Common myeloid progenitor, CD34-positive (primary cell): ENCODE measurements at regions not wholly inside any gene's neighbourhood (a gene's known extent, or its start where the extent isn't known, plus 50 kb on each side); places are given as distances from the start of the nearest gene placed in this dataset.

Experiments used
- CTCF ChIA-PET: fragments of 350-600 bp; sonication (Branson Sonifier 250); formaldehyde crosslinking; loops from one replicate; lab custom pipeline; 2021; ENCODE audit warnings: antibody characterized with exemption; lab: Charles Lee
- POLR2A ChIA-PET: fragments of 350-600 bp; sonication (Branson Sonifier 250); formaldehyde crosslinking; loops from one replicate; lab custom pipeline; 2021; ENCODE audit warnings: antibody characterized with exemption; lab: Charles Lee
- DNase-seq, 3 donors: peaks; one replicate each; pipeline versions ENCODE4 v3.0.0 to v3.0.0-alpha.2; 2013
- H3K27ac ChIP-seq, 2 experiments: 1 replicate in 1 of 2; 2 replicates in 1 of 2; pipeline ENCODE4 v1.7.0; 2013; ENCODE audit warnings: inconsistent platforms in 2 of 2, low read length in 2 of 2, mild to moderate bottlenecking in 2 of 2, low read depth in 1 of 2, moderate library complexity in 1 of 2; ENCODE audit not compliant: severe bottlenecking in 2 of 2, insufficient read depth in 1 of 2, poor library complexity in 1 of 2
- H3K27me3 ChIP-seq, 5 experiments: replicated peaks in 2 of 5; 1 replicate in 3 of 5; 2 replicates in 2 of 5; pipeline versions ENCODE4 v1.6.1 to v1.7.0; 2013; ENCODE audit warnings: low read length in 4 of 5, mild to moderate bottlenecking in 2 of 5, moderate library complexity in 2 of 5, inconsistent platforms in 1 of 5; ENCODE audit not compliant: insufficient read depth in 5 of 5, control insufficient read depth in 4 of 5
- H3K36me3 ChIP-seq, 4 experiments: 1 replicate in 2 of 4; 2 replicates in 2 of 4; pipeline versions ENCODE4 v1.6.1 to v1.7.0; 2013; ENCODE audit warnings: low read length in 3 of 4, control low read depth in 1 of 4, mild to moderate bottlenecking in 1 of 4; ENCODE audit not compliant: control insufficient read depth in 4 of 4, insufficient read depth in 4 of 4
- H3K4me1 ChIP-seq, 4 experiments: 1 replicate in 3 of 4; 2 replicates in 1 of 4; pipeline versions ENCODE4 v1.6.1 to v1.7.1; 2013; ENCODE audit warnings: low read length in 3 of 4, mild to moderate bottlenecking in 3 of 4, control low read depth in 1 of 4, inconsistent platforms in 1 of 4, moderate library complexity in 1 of 4; ENCODE audit not compliant: control insufficient read depth in 4 of 4, insufficient read depth in 4 of 4; ENCODE audit errors: control extremely low read depth in 1 of 4
- H3K4me3 ChIP-seq, 7 experiments: 1 replicate in 4 of 7; 2 replicates in 3 of 7; pipeline versions ENCODE4 v1.5.1 to v1.7.0; 2013; ENCODE audit warnings: mild to moderate bottlenecking in 7 of 7, low read length in 6 of 7, moderate library complexity in 6 of 7, inconsistent platforms in 2 of 7, low read depth in 2 of 7, control low read depth in 1 of 7; ENCODE audit not compliant: insufficient read depth in 4 of 7, control insufficient read depth in 1 of 7; ENCODE audit errors: extremely low read depth in 1 of 7
- H3K9me3 ChIP-seq, 5 experiments: 1 replicate in 4 of 5; 2 replicates in 1 of 5; pipeline versions ENCODE4 v1.6.1 to v1.7.1; 2013; ENCODE audit warnings: low read length in 4 of 5, mild to moderate bottlenecking in 2 of 5, inconsistent platforms in 1 of 5, low read depth in 1 of 5, moderate library complexity in 1 of 5; ENCODE audit not compliant: control insufficient read depth in 4 of 5, insufficient read depth in 2 of 5; ENCODE audit errors: control extremely low read depth in 1 of 5
- WGBS: methylation state at CpG from one replicate; pipeline ENCODE4 v1.1.5; 2013; ENCODE audit not compliant: insufficient coverage; 5-methylcytosine and 5-hydroxymethylcytosine counted together

DNA sequence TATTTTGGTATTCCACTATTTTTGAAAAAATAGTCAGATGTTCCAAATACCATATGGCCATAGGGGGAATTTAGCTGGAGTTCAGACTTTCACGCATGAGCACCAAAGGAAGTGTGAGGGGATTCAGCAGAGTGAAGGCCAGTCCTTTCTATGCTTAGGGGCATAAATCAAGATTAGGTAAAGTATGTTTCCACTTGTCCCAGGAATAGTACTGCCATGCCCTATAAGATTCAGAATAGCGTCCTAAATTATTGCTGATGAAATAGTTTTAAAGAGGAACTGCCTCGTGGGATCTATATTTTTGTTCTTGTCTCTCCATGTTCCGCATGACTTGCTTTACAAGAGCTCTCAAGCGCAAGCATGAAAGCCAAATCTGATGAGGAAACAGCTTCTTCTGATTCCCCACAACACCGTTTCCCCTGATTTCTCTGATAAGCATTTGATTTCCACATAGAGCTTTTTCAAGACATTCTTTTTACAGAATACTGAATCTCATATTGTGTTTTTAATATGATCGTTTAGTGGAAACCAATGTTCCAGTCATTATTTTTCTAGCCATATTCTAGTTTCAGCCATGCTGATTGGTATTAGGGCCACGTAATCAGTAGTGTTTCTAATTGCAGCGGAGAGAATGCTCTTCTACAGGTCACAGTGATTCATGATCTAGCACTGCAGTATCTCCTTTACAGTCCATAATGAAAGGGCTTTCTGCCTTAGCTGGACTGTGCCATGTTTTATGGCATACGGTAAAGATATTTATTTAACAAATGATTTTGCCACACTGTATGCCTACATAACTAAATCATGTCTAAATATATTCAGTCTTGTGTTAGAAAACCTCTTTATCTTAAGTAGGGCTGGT lies 492.3 kb downstream of the CENPC start:
- H3K27ac ChIP-seq, result no peak overlapping the region
- H3K9me3 ChIP-seq, result no peaks in the 10 kb centered on the region
- no peaks in the 10 kb centered on the region for H3K36me3 ChIP-seq
- no peaks in the 10 kb centered on the region for H3K4me1 ChIP-seq
- ChIA-PET POLR2A (no interaction called here), CTCF (no interaction called here)
- H3K27me3 ChIP-seq, result peaks cover 0 to 2% (median 0%) of the 10 kb centered on the region in 5 experiments
- DNase-seq, result no peak
- H3K4me3 ChIP-seq, result no peak overlapping the region
- 40% methylated on average over 7 of the region's 10 CpGs for WGBS

DNA sequence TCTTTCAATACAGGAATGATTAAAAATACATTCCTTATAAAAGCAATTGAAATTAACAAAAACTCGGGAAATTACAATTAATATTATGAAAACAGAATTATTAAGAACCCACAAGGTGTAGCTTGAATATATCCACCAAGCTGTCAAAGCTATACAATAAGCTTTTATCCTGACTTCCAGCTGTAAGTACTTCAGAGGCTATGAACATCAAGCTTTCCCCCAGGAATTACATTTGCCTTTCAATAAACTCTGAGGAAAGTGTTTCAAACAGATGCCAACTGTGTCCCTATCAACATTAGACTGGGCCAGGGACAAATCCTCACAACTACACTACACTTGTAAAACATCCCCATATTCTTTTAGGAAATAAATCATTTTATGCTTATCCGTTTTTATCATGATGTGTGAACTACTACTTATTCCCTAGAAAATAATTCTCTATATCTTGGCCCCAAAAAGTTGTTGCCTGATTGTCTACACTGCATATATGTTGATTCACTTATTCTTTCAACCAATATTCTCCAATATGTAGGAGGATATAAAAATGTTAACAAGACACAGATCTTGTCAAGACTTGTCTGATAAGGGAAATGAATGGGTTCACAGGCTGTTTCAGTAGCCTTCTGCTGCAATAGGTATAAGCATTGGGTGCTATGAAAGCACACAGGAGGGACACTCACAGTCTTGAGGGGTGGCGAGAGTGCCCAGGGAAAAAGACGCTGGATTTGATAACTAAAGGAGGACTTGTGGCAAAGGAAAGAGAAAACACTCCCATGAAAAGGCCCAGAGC lies 494.1 kb downstream of the CENPC start:
- DNase-seq, result no peak
- Histone ChIP-seq H3K9me3 (no peaks in the 10 kb centered on the region), H3K27me3 (peaks cover 0 to 2% (median 0%) of the 10 kb centered on the region in 5 experiments), H3K36me3 (no peaks in the 10 kb centered on the region), H3K4me3 (no peak overlapping the region), H3K4me1 (no peaks in the 10 kb centered on the region), H3K27ac (no peak overlapping the region)
- 89% methylated on average over 2 of the region's 4 CpGs for WGBS
- POLR2A ChIA-PET, result interaction anchor here (0.7 kb wide), 1 partner anchor 28 kb away, joined by 3 read pairs; no protein-coding TSS in a partner anchor
- CTCF ChIA-PET, result no interaction called here

DNA sequence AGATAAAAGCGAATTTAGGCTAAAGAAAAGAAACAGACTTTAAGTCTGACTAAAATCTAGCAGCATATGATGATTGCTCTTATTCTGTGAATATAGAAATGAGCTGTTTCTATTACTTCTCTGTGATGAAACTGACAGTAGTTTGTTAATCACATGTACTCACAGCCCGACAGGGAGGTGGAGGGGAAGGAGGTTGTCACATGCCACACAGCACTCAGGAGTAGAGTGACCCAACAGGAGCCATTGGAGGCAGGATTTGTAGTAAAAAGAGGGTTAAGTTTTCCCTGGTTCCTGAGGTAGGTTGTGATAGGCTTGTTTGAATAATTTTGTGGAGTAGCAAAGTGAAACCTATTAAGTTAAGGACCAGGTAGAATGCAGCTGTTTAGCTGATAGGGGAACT lies 495.9 kb downstream of the CENPC start:
- WGBS, result 50% methylated on average over 1 of the region's 2 CpGs
- Histone ChIP-seq H3K27me3 (peaks cover 0 to 2% (median 0%) of the 10 kb centered on the region in 5 experiments), H3K9me3 (no peaks in the 10 kb centered on the region), H3K36me3 (no peaks in the 10 kb centered on the region), H3K27ac (no peak overlapping the region), H3K4me3 (no peak overlapping the region), H3K4me1 (no peaks in the 10 kb centered on the region)
- no peak for DNase-seq
- ChIA-PET POLR2A (no interaction called here), CTCF (no interaction called here)

DNA sequence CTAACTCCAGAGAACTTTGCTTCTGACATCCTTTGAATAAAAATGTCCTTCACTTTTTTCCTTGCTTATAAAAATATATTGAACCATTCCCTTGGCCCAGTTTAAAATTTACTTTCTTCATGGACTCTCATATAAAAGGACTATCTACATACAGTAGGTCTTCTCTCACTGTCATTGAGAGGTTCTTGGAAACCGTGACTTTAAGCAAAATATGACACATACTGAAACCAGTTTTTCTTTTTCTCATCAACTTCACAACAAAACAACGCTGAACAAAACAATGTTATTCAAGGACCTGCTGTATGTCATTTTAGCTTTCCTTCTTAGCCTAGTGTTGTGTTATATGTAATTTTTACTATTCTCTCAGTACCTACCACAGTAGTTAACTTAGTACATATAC lies 496.8 kb downstream of the CENPC start:
- no peaks in the 10 kb centered on the region for H3K9me3 ChIP-seq
- ChIA-PET POLR2A (no interaction called here), CTCF (no interaction called here)
- peaks cover 0 to 2% (median 0%) of the 10 kb centered on the region in 5 experiments for H3K27me3 ChIP-seq
- H3K4me1 ChIP-seq, result no peaks in the 10 kb centered on the region
- 100% methylated on average over 1 of the region's 2 CpGs for WGBS
- DNase-seq, result no peak
- no peak overlapping the region for H3K27ac ChIP-seq
- H3K4me3 ChIP-seq, result no peak overlapping the region
- H3K36me3 ChIP-seq, result no peaks in the 10 kb centered on the region

- Histone ChIP-seq H3K4me1 (no peaks in the 10 kb centered on the region), H3K4me3 (no peak overlapping the region), H3K27ac (no peak overlapping the region), H3K9me3 (no peaks in the 10 kb centered on the region), H3K36me3 (no peaks in the 10 kb centered on the region), H3K27me3 (no peaks in the 10 kb centered on the region)
- no peak for DNase-seq
- CTCF ChIA-PET, result no interaction called here
- POLR2A ChIA-PET, result no interaction called here
- no CpG with 5 or more reads among the region's 2 CpGs for whole genome bisulfite sequencing
Measured at GRCh38 chr4:67040315-67040714, 505.0 kb downstream of the CENPC start.

DNA sequence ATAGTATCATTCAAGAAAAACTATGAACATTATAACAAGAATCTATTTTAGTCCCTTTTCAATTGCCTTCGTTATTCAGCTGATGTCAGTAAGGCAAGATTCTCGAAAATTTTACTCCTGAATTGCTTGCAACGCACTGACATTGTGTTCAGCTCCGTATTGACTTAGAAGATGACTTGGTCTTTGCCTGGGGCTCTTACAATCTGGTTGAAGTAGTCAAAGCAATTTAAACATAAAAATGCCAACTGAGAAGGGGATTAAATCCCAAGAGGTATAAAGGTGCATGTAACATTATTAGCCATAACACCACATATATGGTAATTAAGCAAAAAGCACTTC lies 507.1 kb downstream of the CENPC start:
- ChIA-PET CTCF (no interaction called here), POLR2A (no interaction called here)
- WGBS, result 60% methylated on average over 3 of the region's 4 CpGs

More for the DNA sequence above, 507.1 kb downstream of the CENPC start:
- Histone ChIP-seq H3K4me3 (no peak overlapping the region), H3K4me1 (no peaks in the 10 kb centered on the region), H3K9me3 (no peaks in the 10 kb centered on the region), H3K36me3 (no peaks in the 10 kb centered on the region), H3K27me3 (no peaks in the 10 kb centered on the region), H3K27ac (no peak overlapping the region)
- DNase-seq, result no peak
